GM12878 (cell line): ENCODE measurements at regions not wholly inside any gene's neighbourhood (a gene's known extent, or its start where the extent isn't known, plus 50 kb on each side); places are given as distances from the start of the nearest gene placed in this dataset.

ENCODE experiments used
- ATAC-seq: fragments of 200-7000 bp; cut with Tn5 transposase; 3 replicates; pipeline ENCODE4 v1.9.1; 2020; ENCODE audit warnings: mild to moderate bottlenecking, moderate library complexity
- BruUV-seq: library from RNA; stranded (reverse); fragments of 400-500 nt; replicated peaks from 2 replicates; lab custom pipeline; 2021; lab: Mats Ljungman, UMichigan
- CTCF ChIA-PET: fragments of 300-600 bp; sonication (Branson Sonifier 250); formaldehyde crosslinking; extraction: SDS; loops from one replicate; lab custom pipeline; 2021; ENCODE audit warnings: inconsistent platforms; lab: Yijun Ruan, JAX
- POLR2A ChIA-PET: fragments of 350-600 bp; formaldehyde crosslinking; extraction: SDS; loops from one replicate; lab custom pipeline; 2021; ENCODE audit warnings: inconsistent platforms; lab: Charles Lee
- RAD21 ChIA-PET: fragments of 300-600 bp; sonication (Branson Sonifier 250); formaldehyde crosslinking; loops from one replicate; lab custom pipeline; 2023; ENCODE audit warnings: antibody characterized with exemption; ENCODE audit not compliant: unreplicated experiment; lab: Charles Lee
- SMC1A ChIA-PET: fragments of 300-600 bp; sonication (Branson Sonifier 250); formaldehyde crosslinking; loops from one replicate; lab custom pipeline; 2023; ENCODE audit not compliant: unreplicated experiment, uncharacterized antibody; lab: Charles Lee
- DNase-seq: peaks from one replicate; pipeline ENCODE4 v3.0.0-alpha.2; 2011; ENCODE audit warnings: low read depth, low spot score
- FAIRE-seq: peaks from 3 replicates; lab custom pipeline; 2011; peaks lifted over from hg19 to GRCh38; lab: Jason Lieb, UNC
- H2AFZ ChIP-seq: 2 replicates; pipeline ENCODE4 v1.6.0; 2011; ENCODE audit warnings: low read depth, low read length, control low read depth; ENCODE audit not compliant: control insufficient read depth
- H3K27ac ChIP-seq: 2 replicates; pipeline ENCODE4 v1.5.1; 2011; ENCODE audit warnings: control low read depth; ENCODE audit not compliant: control insufficient read depth, insufficient read depth
- H3K27me3 ChIP-seq, 2 experiments: replicated peaks in 1 of 2; 2 replicates each; pipeline versions ENCODE4 v1.6.0 to v1.6.1; 2011; ENCODE audit warnings: low read length in 1 of 2; ENCODE audit not compliant: control insufficient read depth in 2 of 2, insufficient read depth in 2 of 2
- H3K36me3 ChIP-seq, 2 experiments: 2 replicates each; pipeline ENCODE4 v1.5.1; 2011; ENCODE audit warnings: low read length in 1 of 2; ENCODE audit not compliant: control insufficient read depth in 2 of 2, insufficient read depth in 2 of 2
- H3K4me1 ChIP-seq: 2 replicates; pipeline ENCODE4 v1.6.1; 2011; ENCODE audit warnings: mild to moderate bottlenecking, low read length, moderate library complexity, mixed read lengths; ENCODE audit not compliant: control insufficient read depth, insufficient read depth
- H3K4me2 ChIP-seq: 2 replicates; pipeline ENCODE4 v1.6.0; 2011; ENCODE audit warnings: control low read depth; ENCODE audit not compliant: control insufficient read depth, insufficient read depth
- H3K4me3 ChIP-seq: fragments of 200-600 bp; sonication (generic); 2 replicates; pipeline ENCODE4 v1.5.1; 2016
- H3K79me2 ChIP-seq: 2 replicates; pipeline ENCODE4 v1.6.0; 2011; ENCODE audit warnings: low read length; ENCODE audit not compliant: control insufficient read depth, insufficient read depth
- H3K9ac ChIP-seq: 2 replicates; pipeline ENCODE4 v1.8.0; 2011; ENCODE audit warnings: low read length, control low read depth, mixed read lengths; ENCODE audit not compliant: control insufficient read depth, insufficient read depth
- H3K9me3 ChIP-seq: replicated peaks from 3 replicates; pipeline ENCODE4 v1.5.1; 2011; ENCODE audit warnings: mild to moderate bottlenecking, low read length; ENCODE audit not compliant: control insufficient read depth, insufficient read depth
- H4K20me1 ChIP-seq: 2 replicates; pipeline ENCODE4 v1.6.0; 2011; ENCODE audit not compliant: control insufficient read depth, insufficient read depth
- EED ChIP-seq: sonication (generic); IDR thresholded peaks from 2 replicates; pipeline ENCODE4 v1.6.1; 2016; ENCODE audit warnings: antibody characterized with exemption, low read depth
- HDAC6 ChIP-seq: fragments of 200-600 bp; sonication (generic); IDR thresholded peaks from one replicate; pipeline ENCODE4 v1.8.0; 2017; ENCODE audit warnings: antibody characterized with exemption; ENCODE audit not compliant: unreplicated experiment
- HDGF ChIP-seq: fragments of 450-650 bp; IDR thresholded peaks from 2 replicates; pipeline ENCODE4 v1.6.1; 2016; ENCODE audit warnings: antibody characterized with exemption
- JUNB ChIP-seq: IDR thresholded peaks from 2 replicates; pipeline ENCODE4 v1.6.1; 2016; ENCODE audit warnings: antibody characterized with exemption, mild to moderate bottlenecking
- PAX5 ChIP-seq: IDR thresholded peaks from 2 replicates; pipeline ENCODE4 v1.6.1; 2011; ENCODE audit warnings: low read depth, low read length, borderline replicate concordance
- RBBP5 ChIP-seq: fragments of 200-600 bp; sonication (generic); conservative IDR thresholded peaks from 2 replicates; pipeline ENCODE4 v1.6.1; 2016
- RELA ChIP-seq: fragments of 450-650 bp; IDR thresholded peaks from 2 replicates; pipeline ENCODE4 v1.8.0; 2014; ENCODE audit warnings: borderline replicate concordance; ENCODE audit not compliant: partially characterized antibody
- RUNX3 ChIP-seq: IDR thresholded peaks from 2 replicates; pipeline ENCODE4 v1.6.1; 2012; ENCODE audit warnings: low read length, inconsistent platforms
- SIN3A ChIP-seq: IDR thresholded peaks from 2 replicates; pipeline ENCODE4 v1.6.1; 2012; ENCODE audit warnings: low read depth, low read length, improper control_type of control experiment
- SMAD1 ChIP-seq: fragments of 450-650 bp; IDR thresholded peaks from 2 replicates; pipeline ENCODE4 v1.6.1; 2018; ENCODE audit warnings: mild to moderate bottlenecking, low read depth; ENCODE audit not compliant: partially characterized antibody
- SMC3 ChIP-seq: IDR thresholded peaks from 2 replicates; pipeline ENCODE4 v1.6.1; 2011; ENCODE audit warnings: low read length, improper control_type of control experiment, borderline replicate concordance
- SREBF2 ChIP-seq: IDR thresholded peaks from 2 replicates; pipeline ENCODE4 v1.6.1; 2012; ENCODE audit warnings: mild to moderate bottlenecking, low read length
- TBL1XR1 ChIP-seq: IDR thresholded peaks from 2 replicates; pipeline ENCODE4 v1.6.1; 2012; ENCODE audit warnings: low read depth, low read length, improper control_type of control experiment
- TCF12 ChIP-seq: IDR thresholded peaks from 2 replicates; pipeline ENCODE4 v1.6.1; 2011; ENCODE audit warnings: low read depth, mild to moderate bottlenecking, low read length
- YY1 ChIP-seq: IDR thresholded peaks from 2 replicates; pipeline ENCODE4 v1.6.1; 2011; ENCODE audit warnings: low read depth, mild to moderate bottlenecking, low read length
- WGBS: methylation state at CpG from one replicate; pipeline ENCODE4 v1.1.6; 2016; ENCODE audit warnings: low lambda C conversion rate; ENCODE audit not compliant: insufficient replicate concordance, insufficient coverage; ENCODE audit errors: missing lambda C conversion rate; 5-methylcytosine and 5-hydroxymethylcytosine counted together
- in situ Hi-C: fragments of 300-500 bp; cut with MboI; formaldehyde crosslinking; loops from 9 replicates; pipeline ENCODE4 v1.14.3; 2018; ENCODE audit warnings: mixed read lengths
- intact Hi-C: fragments of 100-400 bp; cut with micrococcal nuclease; formaldehyde crosslinking; loops from one replicate; pipeline ENCODE4 v1.14.2; 2022; ENCODE audit not compliant: unreplicated experiment
- TF ChIP-seq, protein P1 (sequence below): fragments of 450-650 bp; IDR thresholded peaks from 2 replicates; pipeline ENCODE4 v1.6.1; 2017; ENCODE audit warnings: borderline replicate concordance
- TF ChIP-seq, protein P2 (sequence below): fragments of 450-650 bp; IDR thresholded peaks from 2 replicates; pipeline ENCODE4 v1.6.1; 2018; ENCODE audit warnings: borderline replicate concordance, mild to moderate bottlenecking; ENCODE audit not compliant: partially characterized antibody
- TF ChIP-seq, protein P3 (sequence below): fragments of 450-650 bp; formaldehyde crosslinking; IDR thresholded peaks from 2 replicates; pipeline ENCODE4 v1.4.0; 2020; ENCODE audit warnings: mild to moderate bottlenecking, moderate library complexity

DNA sequence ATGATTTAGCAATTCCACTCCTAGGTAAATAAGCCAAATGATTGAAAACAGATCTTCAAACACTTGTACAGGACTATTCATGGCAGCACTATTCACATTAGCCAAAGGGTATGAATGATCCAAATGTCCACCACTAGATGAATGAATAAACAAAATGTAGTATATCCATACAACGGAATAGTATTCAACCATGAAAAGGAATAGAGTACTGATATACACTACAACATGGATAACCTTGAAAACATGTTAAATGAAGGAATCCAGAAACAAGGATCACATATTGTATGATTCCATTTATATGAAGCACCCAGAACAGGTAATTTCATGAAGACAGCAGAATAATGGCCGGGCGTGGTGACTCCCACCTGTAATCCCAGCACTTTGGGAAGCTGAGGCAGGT lies 78.2 kb upstream of the IGF1R start:
- no peak for FAIRE-seq
- in situ Hi-C loops, result no loop called here
- POLR2A ChIA-PET, result no interaction called here

More for the DNA sequence above, 78.2 kb upstream of the IGF1R start:
- no TSS peak for BruUV-seq
- CTCF ChIA-PET, result no interaction called here
- SMC1A ChIA-PET, result no interaction called here
- H3K27ac ChIP-seq, result no peak overlapping the region
- RAD21 ChIA-PET, result no interaction called here
- no peaks in the 10 kb centered on the region for H3K4me1 ChIP-seq
- DNase-seq, result no peak
- no peak overlapping the region for H2AFZ ChIP-seq
- intact Hi-C loops, result no loop called here
- H3K4me2 ChIP-seq, result no peak overlapping the region
- H3K27me3 ChIP-seq, result no peaks in the 10 kb centered on the region
- H3K79me2 ChIP-seq, result no peaks in the 10 kb centered on the region
- H3K9ac ChIP-seq, result no peak overlapping the region
- H3K36me3 ChIP-seq, result no peaks in the 10 kb centered on the region
- H3K4me3 ChIP-seq, result no peak overlapping the region
- ATAC-seq, result no peak
- TF ChIP-seq RUNX3, result no peak
- TF ChIP-seq TBL1XR1, result no peak
- no peak for TF ChIP-seq RELA
- TF ChIP-seq, protein P1, sequence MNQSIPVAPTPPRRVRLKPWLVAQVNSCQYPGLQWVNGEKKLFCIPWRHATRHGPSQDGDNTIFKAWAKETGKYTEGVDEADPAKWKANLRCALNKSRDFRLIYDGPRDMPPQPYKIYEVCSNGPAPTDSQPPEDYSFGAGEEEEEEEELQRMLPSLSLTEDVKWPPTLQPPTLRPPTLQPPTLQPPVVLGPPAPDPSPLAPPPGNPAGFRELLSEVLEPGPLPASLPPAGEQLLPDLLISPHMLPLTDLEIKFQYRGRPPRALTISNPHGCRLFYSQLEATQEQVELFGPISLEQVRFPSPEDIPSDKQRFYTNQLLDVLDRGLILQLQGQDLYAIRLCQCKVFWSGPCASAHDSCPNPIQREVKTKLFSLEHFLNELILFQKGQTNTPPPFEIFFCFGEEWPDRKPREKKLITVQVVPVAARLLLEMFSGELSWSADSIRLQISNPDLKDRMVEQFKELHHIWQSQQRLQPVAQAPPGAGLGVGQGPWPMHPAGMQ, result no peak
- no peak for TF ChIP-seq SMAD1
- TF ChIP-seq EED, result no peak
- TF ChIP-seq JUNB, result no peak
- no peak for TF ChIP-seq RBBP5
- no peak for TF ChIP-seq TCF12
- no peak for TF ChIP-seq PAX5
- TF ChIP-seq, protein P2, sequence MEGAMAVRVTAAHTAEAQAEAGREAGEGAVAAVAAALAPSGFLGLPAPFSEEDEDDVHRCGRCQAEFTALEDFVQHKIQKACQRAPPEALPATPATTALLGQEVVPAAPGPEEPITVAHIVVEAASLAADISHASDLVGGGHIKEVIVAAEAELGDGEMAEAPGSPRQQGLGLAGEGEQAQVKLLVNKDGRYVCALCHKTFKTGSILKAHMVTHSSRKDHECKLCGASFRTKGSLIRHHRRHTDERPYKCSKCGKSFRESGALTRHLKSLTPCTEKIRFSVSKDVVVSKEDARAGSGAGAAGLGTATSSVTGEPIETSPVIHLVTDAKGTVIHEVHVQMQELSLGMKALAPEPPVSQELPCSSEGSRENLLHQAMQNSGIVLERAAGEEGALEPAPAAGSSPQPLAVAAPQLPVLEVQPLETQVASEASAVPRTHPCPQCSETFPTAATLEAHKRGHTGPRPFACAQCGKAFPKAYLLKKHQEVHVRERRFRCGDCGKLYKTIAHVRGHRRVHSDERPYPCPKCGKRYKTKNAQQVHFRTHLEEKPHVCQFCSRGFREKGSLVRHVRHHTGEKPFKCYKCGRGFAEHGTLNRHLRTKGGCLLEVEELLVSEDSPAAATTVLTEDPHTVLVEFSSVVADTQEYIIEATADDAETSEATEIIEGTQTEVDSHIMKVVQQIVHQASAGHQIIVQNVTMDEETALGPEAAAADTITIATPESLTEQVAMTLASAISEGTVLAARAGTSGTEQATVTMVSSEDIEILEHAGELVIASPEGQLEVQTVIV, result no peak
- no peak for TF ChIP-seq HDGF
- TF ChIP-seq SMC3, result no peak
- no peak for TF ChIP-seq SIN3A
- TF ChIP-seq SREBF2, result no peak
- TF ChIP-seq, protein P3, sequence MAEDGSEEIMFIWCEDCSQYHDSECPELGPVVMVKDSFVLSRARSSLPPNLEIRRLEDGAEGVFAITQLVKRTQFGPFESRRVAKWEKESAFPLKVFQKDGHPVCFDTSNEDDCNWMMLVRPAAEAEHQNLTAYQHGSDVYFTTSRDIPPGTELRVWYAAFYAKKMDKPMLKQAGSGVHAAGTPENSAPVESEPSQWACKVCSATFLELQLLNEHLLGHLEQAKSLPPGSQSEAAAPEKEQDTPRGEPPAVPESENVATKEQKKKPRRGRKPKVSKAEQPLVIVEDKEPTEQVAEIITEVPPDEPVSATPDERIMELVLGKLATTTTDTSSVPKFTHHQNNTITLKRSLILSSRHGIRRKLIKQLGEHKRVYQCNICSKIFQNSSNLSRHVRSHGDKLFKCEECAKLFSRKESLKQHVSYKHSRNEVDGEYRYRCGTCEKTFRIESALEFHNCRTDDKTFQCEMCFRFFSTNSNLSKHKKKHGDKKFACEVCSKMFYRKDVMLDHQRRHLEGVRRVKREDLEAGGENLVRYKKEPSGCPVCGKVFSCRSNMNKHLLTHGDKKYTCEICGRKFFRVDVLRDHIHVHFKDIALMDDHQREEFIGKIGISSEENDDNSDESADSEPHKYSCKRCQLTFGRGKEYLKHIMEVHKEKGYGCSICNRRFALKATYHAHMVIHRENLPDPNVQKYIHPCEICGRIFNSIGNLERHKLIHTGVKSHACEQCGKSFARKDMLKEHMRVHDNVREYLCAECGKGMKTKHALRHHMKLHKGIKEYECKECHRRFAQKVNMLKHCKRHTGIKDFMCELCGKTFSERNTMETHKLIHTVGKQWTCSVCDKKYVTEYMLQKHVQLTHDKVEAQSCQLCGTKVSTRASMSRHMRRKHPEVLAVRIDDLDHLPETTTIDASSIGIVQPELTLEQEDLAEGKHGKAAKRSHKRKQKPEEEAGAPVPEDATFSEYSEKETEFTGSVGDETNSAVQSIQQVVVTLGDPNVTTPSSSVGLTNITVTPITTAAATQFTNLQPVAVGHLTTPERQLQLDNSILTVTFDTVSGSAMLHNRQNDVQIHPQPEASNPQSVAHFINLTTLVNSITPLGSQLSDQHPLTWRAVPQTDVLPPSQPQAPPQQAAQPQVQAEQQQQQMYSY (CRISPR knock-in tag), result no peak
- TF ChIP-seq YY1, result no peak
- no peak for TF ChIP-seq HDAC6
- H3K9me3 ChIP-seq, result no peaks in the 10 kb centered on the region
- H4K20me1 ChIP-seq, result no peaks in the 10 kb centered on the region
- 76% methylated on average over 3 of the region's 3 CpGs for WGBS
